Glutamatergic neuron (in vitro differentiated cells): ENCODE measurements at regions not wholly inside any gene's neighbourhood (a gene's known extent, or its start where the extent isn't known, plus 50 kb on each side); places are given as distances from the start of the nearest gene placed in this dataset.
A peak's percentile ranks its signal among the peaks of the same experiment; 100 is the strongest.

Experiments
- DNase-seq: peaks from one replicate; pipeline ENCODE4 v3.0.0; 2022
- H3K27ac Mint-ChIP-seq: one replicate; pipeline ENCODE4 v1.8.0; 2020; ENCODE audit warnings: mild to moderate bottlenecking, mixed read lengths, inconsistent platforms; ENCODE audit not compliant: unreplicated experiment
- H3K27me3 Mint-ChIP-seq: one replicate; pipeline ENCODE4 v1.8.0; 2020; ENCODE audit warnings: mild to moderate bottlenecking, moderate library complexity, mixed read lengths, inconsistent platforms; ENCODE audit not compliant: unreplicated experiment
- H3K36me3 Mint-ChIP-seq: one replicate; pipeline ENCODE4 v1.8.0; 2020; ENCODE audit warnings: mild to moderate bottlenecking, mixed read lengths, inconsistent platforms; ENCODE audit not compliant: unreplicated experiment
- H3K4me1 Mint-ChIP-seq: one replicate; pipeline ENCODE4 v1.8.0; 2020; ENCODE audit warnings: mild to moderate bottlenecking, low read depth, mixed read lengths, inconsistent platforms; ENCODE audit not compliant: unreplicated experiment
- H3K4me3 Mint-ChIP-seq: one replicate; pipeline ENCODE4 v1.8.0; 2020; ENCODE audit warnings: mild to moderate bottlenecking, mixed read lengths, inconsistent platforms; ENCODE audit not compliant: unreplicated experiment
- H3K9me3 Mint-ChIP-seq: one replicate; pipeline ENCODE4 v1.8.0; 2020; ENCODE audit warnings: mild to moderate bottlenecking, moderate library complexity, mixed read lengths, inconsistent platforms; ENCODE audit not compliant: unreplicated experiment
- CTCF ChIP-seq: fragments of 200-600 bp; sonication (generic); IDR thresholded peaks from one replicate; pipeline ENCODE4 v1.5.0; 2021; ENCODE audit not compliant: partially characterized antibody, unreplicated experiment

GRCh38 chr3:4001976-4002375, 202.7 kb downstream of the LRRN1 start:
- H3K27me3 Mint-ChIP-seq, result peaks cover 6% of the 10 kb centered on the region
- H3K27ac Mint-ChIP-seq, result peak overlapping the region; percentile 60
- H3K9me3 Mint-ChIP-seq, result peaks cover 7% of the 10 kb centered on the region
- H3K4me1 Mint-ChIP-seq, result peaks cover 17% of the 10 kb centered on the region
- no peak for DNase-seq
- H3K36me3 Mint-ChIP-seq, result peaks cover 4% of the 10 kb centered on the region
- H3K4me3 Mint-ChIP-seq, result peak overlapping the region; percentile 39
- TF ChIP-seq CTCF, result no peak

GRCh38 chr3:4006288-4006687, 207.1 kb downstream of the LRRN1 start:
- no peak for TF ChIP-seq CTCF
- no peak overlapping the region for H3K27ac Mint-ChIP-seq
- no peaks in the 10 kb centered on the region for H3K36me3 Mint-ChIP-seq
- H3K4me1 Mint-ChIP-seq, result peaks cover 15% of the 10 kb centered on the region
- DNase-seq, result no peak
- peaks cover 6% of the 10 kb centered on the region for H3K27me3 Mint-ChIP-seq
- H3K9me3 Mint-ChIP-seq, result peaks cover 6% of the 10 kb centered on the region
- no peak overlapping the region for H3K4me3 Mint-ChIP-seq

- peaks cover 2% of the 10 kb centered on the region for H3K9me3 Mint-ChIP-seq
- DNase-seq, result no peak
- no peak overlapping the region for H3K4me3 Mint-ChIP-seq
- peaks cover 6% of the 10 kb centered on the region for H3K27me3 Mint-ChIP-seq
- H3K4me1 Mint-ChIP-seq, result peaks cover 4% of the 10 kb centered on the region
- TF ChIP-seq CTCF, result no peak
- H3K27ac Mint-ChIP-seq, result no peak overlapping the region
- no peaks in the 10 kb centered on the region for H3K36me3 Mint-ChIP-seq
These were observed 209.0 kb downstream of the LRRN1 start for GRCh38 chr3:4008205-4008604.

- TF ChIP-seq CTCF, result no peak
- Mint-ChIP-seq H3K9me3 (no peaks in the 10 kb centered on the region), H3K4me1 (no peaks in the 10 kb centered on the region), H3K4me3 (no peak overlapping the region), H3K27ac (no peak overlapping the region), H3K27me3 (peaks cover 2% of the 10 kb centered on the region), H3K36me3 (no peaks in the 10 kb centered on the region)
- DNase-seq, result no peak
These were observed 211.9 kb downstream of the LRRN1 start for GRCh38 chr3:4011166-4011565.

- no peak for DNase-seq
- Mint-ChIP-seq H3K27ac (no peak overlapping the region), H3K9me3 (no peaks in the 10 kb centered on the region), H3K4me1 (no peaks in the 10 kb centered on the region), H3K4me3 (no peak overlapping the region), H3K36me3 (no peaks in the 10 kb centered on the region), H3K27me3 (no peaks in the 10 kb centered on the region)
- TF ChIP-seq CTCF, result no peak
These were observed 216.2 kb downstream of the LRRN1 start for GRCh38 chr3:4015426-4015825.
